Tibial nerve (tissue), 4 donors: ENCODE measurements at regions not wholly inside any gene's neighbourhood (a gene's known extent, or its start where the extent isn't known, plus 50 kb on each side); places are given as distances from the start of the nearest gene placed in this dataset.

Source experiments
- DNase-seq, 2 donors: peaks; one replicate each; pipeline ENCODE4 v3.0.0-alpha.2; 2019; ENCODE audit warnings: low spot score in 2 of 2
- H3K27ac ChIP-seq, 4 donors: fragments of 200-600 bp; sonication (generic) in 3 of 4; one replicate each; pipeline ENCODE4 v1.5.1; 2017 to 2019; ENCODE audit warnings: mild to moderate bottlenecking in 1 of 4
- H3K27me3 ChIP-seq, 2 donors: fragments of 200-600 bp; sonication (generic) in 1 of 2; one replicate each; pipeline versions ENCODE4 v1.5.1 to v1.6.0; 2017 to 2019
- H3K36me3 ChIP-seq, 3 donors: fragments of 200-600 bp; sonication (generic); one replicate each; pipeline ENCODE4 v1.5.1; 2018 to 2019
- H3K4me1 ChIP-seq, 4 donors: fragments of 200-600 bp; sonication (generic) in 3 of 4; one replicate each; pipeline ENCODE4 v1.5.1; 2017 to 2019
- H3K4me3 ChIP-seq, 4 donors: fragments of 200-600 bp; sonication (generic) in 3 of 4; one replicate each; pipeline ENCODE4 v1.5.1; 2017 to 2019; ENCODE audit warnings: mild to moderate bottlenecking in 1 of 4, moderate library complexity in 1 of 4
- H3K9me3 ChIP-seq, 4 donors: fragments of 200-600 bp; sonication (generic) in 3 of 4; one replicate each; pipeline ENCODE4 v1.5.1; 2017 to 2019
- EP300 ChIP-seq, 2 donors: sonication (generic); formaldehyde crosslinking; IDR thresholded peaks; one replicate each; pipeline ENCODE4 v1.6.1; 2017; ENCODE audit warnings: antibody characterized with exemption in 2 of 2, mild to moderate bottlenecking in 1 of 2
- POLR2A ChIP-seq, 2 donors: fragments of 450-650 bp; IDR thresholded peaks; one replicate each; pipeline ENCODE4 v1.6.1; 2017; ENCODE audit warnings: antibody characterized with exemption in 2 of 2, mild to moderate bottlenecking in 2 of 2, moderate library complexity in 2 of 2
- WGBS, 2 donors: methylation state at CpG; one replicate each; pipeline ENCODE4 v1.1.5; 2018; 5-methylcytosine and 5-hydroxymethylcytosine counted together
- TF ChIP-seq, protein P1 (sequence below), 5 experiments: fragments of 200-600 bp in 3 of 5; fragments of 450-650 bp in 2 of 5; sonication (generic) in 3 of 5; IDR thresholded peaks; one replicate each; pipeline ENCODE4 v1.5.1; 2016 to 2019; ENCODE audit warnings: antibody characterized with exemption in 5 of 5, mild to moderate bottlenecking in 3 of 5, moderate library complexity in 2 of 5

DNA sequence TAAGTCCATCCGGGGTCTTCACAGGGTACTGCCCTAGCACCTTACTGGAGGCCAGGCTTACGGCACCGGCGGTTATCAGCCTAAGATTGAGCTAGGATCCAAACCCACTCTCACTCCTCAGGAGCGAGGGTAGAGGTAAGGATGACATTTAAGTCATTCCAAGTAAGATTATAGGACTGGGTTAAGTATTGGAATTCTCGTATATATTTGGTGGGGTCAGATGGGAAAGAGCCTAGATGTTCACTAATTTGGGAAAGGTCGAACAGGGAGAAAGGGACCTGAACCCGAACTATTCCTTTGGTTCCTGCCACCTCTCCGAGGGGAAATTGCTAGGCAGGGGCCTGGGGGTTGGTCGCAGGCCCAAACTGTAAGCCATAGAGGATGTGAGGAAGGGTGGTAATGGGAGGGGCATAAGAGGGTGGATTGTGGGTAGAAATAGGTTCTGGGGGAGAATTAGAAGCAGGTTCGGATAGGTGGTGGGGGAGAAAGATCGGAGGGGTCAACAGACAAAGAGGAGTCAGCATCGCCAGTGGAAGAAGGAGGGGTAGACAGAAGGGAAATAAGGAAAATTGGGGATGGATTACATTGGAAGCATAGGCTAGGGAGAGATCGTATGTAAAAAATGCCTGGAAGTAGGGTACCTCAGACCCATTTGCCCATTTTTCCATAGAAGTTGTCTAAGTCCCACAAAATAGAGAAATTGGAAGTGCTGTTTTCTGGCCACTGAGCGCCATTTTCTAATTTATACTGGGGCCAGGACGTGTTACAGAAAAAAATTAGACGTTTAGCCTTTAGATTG lies 747.1 kb upstream of the ADGRB3 start:
- TF ChIP-seq, protein P1, sequence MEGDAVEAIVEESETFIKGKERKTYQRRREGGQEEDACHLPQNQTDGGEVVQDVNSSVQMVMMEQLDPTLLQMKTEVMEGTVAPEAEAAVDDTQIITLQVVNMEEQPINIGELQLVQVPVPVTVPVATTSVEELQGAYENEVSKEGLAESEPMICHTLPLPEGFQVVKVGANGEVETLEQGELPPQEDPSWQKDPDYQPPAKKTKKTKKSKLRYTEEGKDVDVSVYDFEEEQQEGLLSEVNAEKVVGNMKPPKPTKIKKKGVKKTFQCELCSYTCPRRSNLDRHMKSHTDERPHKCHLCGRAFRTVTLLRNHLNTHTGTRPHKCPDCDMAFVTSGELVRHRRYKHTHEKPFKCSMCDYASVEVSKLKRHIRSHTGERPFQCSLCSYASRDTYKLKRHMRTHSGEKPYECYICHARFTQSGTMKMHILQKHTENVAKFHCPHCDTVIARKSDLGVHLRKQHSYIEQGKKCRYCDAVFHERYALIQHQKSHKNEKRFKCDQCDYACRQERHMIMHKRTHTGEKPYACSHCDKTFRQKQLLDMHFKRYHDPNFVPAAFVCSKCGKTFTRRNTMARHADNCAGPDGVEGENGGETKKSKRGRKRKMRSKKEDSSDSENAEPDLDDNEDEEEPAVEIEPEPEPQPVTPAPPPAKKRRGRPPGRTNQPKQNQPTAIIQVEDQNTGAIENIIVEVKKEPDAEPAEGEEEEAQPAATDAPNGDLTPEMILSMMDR (IDR thresholded peaks at IDR 0.05), result no peak
- TF ChIP-seq POLR2A (IDR thresholded peaks at IDR 0.05), result no peak
- no peak for TF ChIP-seq EP300 (IDR thresholded peaks at IDR 0.05)
- H3K27ac ChIP-seq, result no peak overlapping the region
- no peak for DNase-seq
- H3K36me3 ChIP-seq, result no peaks in the 10 kb centered on the region
- 94% methylated on average over 17 of the region's 17 CpGs for WGBS, 2 donors
- H3K4me1 ChIP-seq, result no peaks in the 10 kb centered on the region
- no peaks in the 10 kb centered on the region for H3K9me3 ChIP-seq
- no peak overlapping the region for H3K4me3 ChIP-seq
- H3K27me3 ChIP-seq, result no peaks in the 10 kb centered on the region

- WGBS, 2 donors, result 96 to 97% methylated on average over 4 of the region's 4 CpGs
- Histone ChIP-seq H3K27ac (no peak overlapping the region), H3K4me3 (no peak overlapping the region), H3K9me3 (no peaks in the 10 kb centered on the region), H3K4me1 (no peaks in the 10 kb centered on the region), H3K27me3 (no peaks in the 10 kb centered on the region), H3K36me3 (no peaks in the 10 kb centered on the region)
- TF ChIP-seq POLR2A (IDR thresholded peaks at IDR 0.05) (no peak), EP300 (IDR thresholded peaks at IDR 0.05) (no peak)
- TF ChIP-seq, protein P1 (IDR thresholded peaks at IDR 0.05), result no peak
- no peak for DNase-seq
Measured at GRCh38 chr6:67887419-67887746, 747.7 kb upstream of the ADGRB3 start.

DNA sequence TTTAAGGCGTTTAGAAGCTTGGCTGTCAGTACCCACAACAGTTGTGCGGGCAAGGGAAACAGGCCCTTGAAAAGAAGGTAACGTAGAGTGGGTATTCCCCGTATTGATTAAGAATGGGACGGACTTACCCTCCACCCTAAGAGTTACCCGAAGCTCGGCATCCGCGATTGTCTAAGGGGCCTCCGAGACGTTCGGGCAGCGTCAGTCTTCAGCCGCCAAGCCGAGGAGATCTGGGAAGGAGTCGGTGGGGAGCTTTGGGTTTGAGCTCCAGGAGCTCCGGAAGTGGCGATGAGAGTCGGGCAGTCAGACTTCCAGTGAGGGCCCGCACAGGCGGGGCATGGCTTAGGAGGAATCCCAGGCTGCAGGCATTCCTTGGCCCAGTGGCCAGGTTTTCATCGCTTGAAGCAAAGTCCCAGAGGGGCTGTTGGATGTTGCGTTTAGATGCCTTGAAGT lies 748.2 kb upstream of the ADGRB3 start:
- Histone ChIP-seq H3K27me3 (no peaks in the 10 kb centered on the region), H3K4me1 (no peaks in the 10 kb centered on the region), H3K36me3 (no peaks in the 10 kb centered on the region), H3K9me3 (no peaks in the 10 kb centered on the region), H3K27ac (no peak overlapping the region), H3K4me3 (no peak overlapping the region)
- TF ChIP-seq EP300 (IDR thresholded peaks at IDR 0.05) (no peak), POLR2A (IDR thresholded peaks at IDR 0.05) (no peak)
- TF ChIP-seq, protein P1 (IDR thresholded peaks at IDR 0.05), result no peak
- no peak for DNase-seq
- 95 to 96% methylated on average over 22 to 23 of the region's 23 CpGs for WGBS, 2 donors

DNA sequence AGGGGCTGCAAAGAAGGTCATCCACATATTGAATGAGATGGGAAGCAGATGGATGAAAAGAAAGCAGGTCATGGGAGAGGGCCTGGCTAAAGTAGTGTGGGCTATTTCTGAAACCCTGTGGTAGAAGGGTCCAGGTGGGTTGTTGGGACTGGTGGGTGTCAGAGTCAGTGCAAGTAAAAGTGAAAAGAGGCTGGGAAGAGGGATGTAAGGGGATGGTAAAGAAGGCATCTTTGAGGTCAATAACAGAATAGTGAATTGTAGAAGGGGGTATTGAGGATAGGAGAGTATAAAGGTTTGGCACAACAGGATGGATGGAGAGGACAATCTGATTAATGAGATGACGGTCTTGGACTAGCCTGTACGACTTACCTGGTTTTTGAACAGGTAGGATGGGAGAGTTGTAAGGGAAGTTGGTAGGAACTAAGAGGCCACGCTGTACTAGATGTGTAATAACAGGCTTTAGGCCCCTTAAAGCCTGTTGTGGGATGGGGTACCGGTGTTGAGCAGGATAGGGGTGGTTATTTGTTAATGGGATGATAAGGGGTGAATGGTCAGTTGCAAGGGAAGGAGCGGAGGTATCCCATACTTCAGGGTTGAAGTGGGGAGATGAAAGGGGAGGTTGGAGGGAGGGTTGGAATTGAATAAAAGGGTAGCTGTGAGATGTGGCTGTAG lies 748.9 kb upstream of the ADGRB3 start:
- H3K4me1 ChIP-seq, result no peaks in the 10 kb centered on the region
- DNase-seq, result no peak
- no peak overlapping the region for H3K27ac ChIP-seq
- 83 to 86% methylated on average over 5 of the region's 5 CpGs for WGBS, 2 donors
- no peaks in the 10 kb centered on the region for H3K36me3 ChIP-seq
- no peaks in the 10 kb centered on the region for H3K27me3 ChIP-seq
- no peaks in the 10 kb centered on the region for H3K9me3 ChIP-seq
- TF ChIP-seq, protein P1 (IDR thresholded peaks at IDR 0.05), result no peak
- TF ChIP-seq EP300 (IDR thresholded peaks at IDR 0.05) (no peak), POLR2A (IDR thresholded peaks at IDR 0.05) (no peak)
- H3K4me3 ChIP-seq, result no peak overlapping the region
